Nephron progenitor cell (in vitro differentiated cells): ENCODE measurements at regions not wholly inside any gene's neighbourhood (a gene's known extent, or its start where the extent isn't known, plus 50 kb on each side); places are given as distances from the start of the nearest gene placed in this dataset.
A peak's percentile ranks its signal among the peaks of the same experiment; 100 is the strongest.

Experiments used
- DNase-seq: peaks from one replicate; pipeline ENCODE4 v3.0.0; 2021
- H3K27ac Mint-ChIP-seq: 2 replicates; pipeline ENCODE4 v1.8.0; 2021; ENCODE audit warnings: mild to moderate bottlenecking, moderate library complexity, mixed read lengths
- H3K27me3 Mint-ChIP-seq: 2 replicates; pipeline ENCODE4 v1.8.0; 2021; ENCODE audit warnings: mild to moderate bottlenecking, low read depth, mixed read lengths; ENCODE audit not compliant: poor library complexity
- H3K36me3 Mint-ChIP-seq: 2 replicates; pipeline ENCODE4 v1.8.0; 2021; ENCODE audit warnings: low read depth, mixed read lengths
- H3K4me1 Mint-ChIP-seq: 2 replicates; pipeline ENCODE4 v1.8.0; 2021; ENCODE audit warnings: mixed read lengths
- H3K4me3 Mint-ChIP-seq: 2 replicates; pipeline ENCODE4 v1.8.0; 2021; ENCODE audit warnings: mild to moderate bottlenecking, moderate library complexity, mixed read lengths
- H3K9me3 Mint-ChIP-seq: 2 replicates; pipeline ENCODE4 v1.8.0; 2021; ENCODE audit warnings: mild to moderate bottlenecking, moderate library complexity, mixed read lengths
- CTCF ChIP-seq: fragments of 200-600 bp; sonication (generic); IDR thresholded peaks from 2 replicates; pipeline ENCODE4 v1.5.0; 2021; ENCODE audit warnings: antibody characterized with exemption

DNA sequence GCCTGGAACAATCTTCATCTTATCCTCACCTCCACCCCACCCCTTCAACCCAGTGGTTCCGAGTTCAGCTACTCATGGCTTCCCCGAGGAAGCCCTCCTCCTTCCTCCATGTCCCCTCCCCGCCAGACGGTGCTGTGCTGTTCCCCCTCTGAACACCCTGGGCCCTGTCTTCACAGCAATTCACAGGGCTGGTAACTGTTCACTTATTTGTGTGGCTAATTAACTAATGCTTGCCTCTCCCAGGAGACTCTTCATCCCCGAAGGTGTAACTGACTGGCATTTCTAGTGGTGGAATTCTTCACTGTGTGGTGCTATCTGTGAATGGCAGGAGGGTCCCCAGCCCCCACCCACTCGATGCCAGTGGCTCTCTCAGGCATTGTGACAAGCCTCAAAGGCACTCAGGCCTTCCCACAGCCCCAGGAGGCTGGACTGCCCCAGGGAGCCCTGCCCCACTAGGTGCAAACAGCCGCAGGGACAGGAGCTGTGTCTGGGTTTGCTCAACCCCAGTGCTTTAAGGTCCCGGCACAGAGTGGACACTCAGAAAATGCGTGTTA, 133.7 kb upstream of the ID2 start:
- H3K27ac Mint-ChIP-seq, result peak overlapping the region; percentile 29
- H3K27me3 Mint-ChIP-seq, result peaks cover 6% of the 10 kb centered on the region
- no peak overlapping the region for H3K4me3 Mint-ChIP-seq
- TF ChIP-seq CTCF, result no peak
- H3K36me3 Mint-ChIP-seq, result no peaks in the 10 kb centered on the region
- DNase-seq, result no peak
- peaks cover 72% of the 10 kb centered on the region for H3K4me1 Mint-ChIP-seq
- no peaks in the 10 kb centered on the region for H3K9me3 Mint-ChIP-seq

DNA sequence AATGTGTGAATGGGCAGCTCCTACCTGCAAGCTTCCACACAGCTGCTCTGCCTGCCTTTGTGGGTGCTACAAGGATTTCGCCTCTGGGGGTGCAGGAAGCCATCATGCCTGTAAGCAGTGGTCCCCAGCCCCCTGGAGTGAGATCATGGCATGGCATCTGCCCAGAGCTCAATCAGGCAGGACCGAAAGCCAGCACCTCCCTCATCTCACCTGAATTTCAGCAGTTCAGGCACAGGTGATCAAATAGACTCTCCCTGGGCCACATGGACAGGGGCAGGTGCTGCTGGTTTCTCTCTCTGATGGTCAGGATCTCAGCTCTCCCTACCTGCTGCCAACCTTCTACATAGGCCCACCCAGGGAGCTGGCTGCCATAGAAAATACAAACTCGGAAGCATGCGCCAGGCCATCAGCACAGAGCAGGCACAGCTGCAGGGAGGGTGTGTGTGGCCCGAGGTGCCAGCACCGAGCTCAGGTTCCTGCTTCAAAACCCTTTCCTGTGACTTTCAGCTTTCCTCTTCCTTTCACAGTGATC, 133.2 kb upstream of the ID2 start:
- Mint-ChIP-seq H3K27me3 (peaks cover 6% of the 10 kb centered on the region), H3K27ac (no peak overlapping the region), H3K9me3 (no peaks in the 10 kb centered on the region), H3K4me3 (no peak overlapping the region), H3K36me3 (no peaks in the 10 kb centered on the region), H3K4me1 (peaks cover 67% of the 10 kb centered on the region)
- TF ChIP-seq CTCF, result no peak
- no peak for DNase-seq

DNA sequence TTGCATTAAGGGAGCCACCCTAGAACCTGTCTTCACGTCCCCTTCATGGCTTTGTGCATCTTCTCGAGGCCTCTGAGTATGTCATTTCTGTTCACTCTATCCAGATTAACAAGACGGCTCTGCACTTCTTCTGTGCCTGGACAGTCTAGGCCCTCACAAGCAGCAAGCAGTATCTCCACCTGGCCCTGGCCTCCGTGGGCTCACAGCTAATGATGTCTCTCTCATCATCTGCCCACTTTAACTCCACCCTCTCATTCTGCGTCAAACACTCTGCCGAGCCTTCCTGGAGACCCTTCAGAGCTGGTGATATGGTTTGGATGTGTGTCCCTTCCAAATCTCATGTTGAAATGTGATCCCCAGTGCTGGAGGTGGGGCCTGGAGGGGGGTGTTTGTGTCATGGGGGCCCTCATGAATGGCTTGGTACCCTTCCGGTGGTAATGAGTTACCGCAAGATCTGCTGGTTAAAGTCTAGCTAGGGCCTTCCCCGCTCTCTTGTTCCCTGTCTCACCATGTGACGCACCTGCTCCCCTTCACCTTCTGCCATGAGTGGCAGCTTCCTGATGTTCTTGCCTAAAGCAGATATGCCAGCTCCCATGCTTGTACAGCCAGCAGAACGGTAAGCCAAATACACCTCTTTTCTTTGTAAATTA, 132.5 kb upstream of the ID2 start:
- Mint-ChIP-seq H3K4me1 (peaks cover 60% of the 10 kb centered on the region), H3K27ac (peak overlapping the region; percentile 90), H3K36me3 (no peaks in the 10 kb centered on the region), H3K4me3 (no peak overlapping the region), H3K9me3 (no peaks in the 10 kb centered on the region), H3K27me3 (peaks cover 6% of the 10 kb centered on the region)
- TF ChIP-seq CTCF, result no peak
- DNase-seq, result no peak

GRCh38 chr2:8549942-8550341, 131.9 kb upstream of the ID2 start:
- no peak for TF ChIP-seq CTCF
- H3K36me3 Mint-ChIP-seq, result peaks cover under 1% of the 10 kb centered on the region
- H3K9me3 Mint-ChIP-seq, result peaks cover under 1% of the 10 kb centered on the region
- peak overlapping the region; percentile 90 for H3K27ac Mint-ChIP-seq
- no peak overlapping the region for H3K4me3 Mint-ChIP-seq
- peaks cover 6% of the 10 kb centered on the region for H3K27me3 Mint-ChIP-seq
- H3K4me1 Mint-ChIP-seq, result peaks cover 54% of the 10 kb centered on the region
- no peak for DNase-seq

DNA sequence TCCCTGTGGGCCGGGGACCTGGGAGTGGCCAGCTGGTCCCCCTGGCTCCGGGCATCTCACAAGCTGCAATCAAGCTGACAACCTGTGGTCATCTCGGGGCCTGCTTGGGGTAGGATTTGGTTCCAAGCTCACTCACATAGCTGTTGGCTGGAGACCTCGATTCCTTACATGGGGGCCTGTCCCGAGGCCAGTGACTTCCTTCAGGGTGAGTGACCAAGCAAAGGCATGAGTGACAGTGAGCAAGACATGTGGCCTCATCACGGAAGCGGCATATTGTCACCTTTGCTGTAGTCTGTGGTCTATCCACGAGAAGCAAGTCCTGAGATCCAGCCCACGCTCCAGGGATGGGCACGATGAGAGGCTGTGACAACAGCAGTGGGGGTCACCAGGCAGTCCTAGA, 131.4 kb upstream of the ID2 start:
- Mint-ChIP-seq H3K27me3 (peaks cover 6% of the 10 kb centered on the region), H3K9me3 (peaks cover 5% of the 10 kb centered on the region), H3K36me3 (peaks cover 4% of the 10 kb centered on the region), H3K4me3 (no peak overlapping the region), H3K4me1 (peaks cover 52% of the 10 kb centered on the region), H3K27ac (no peak overlapping the region)
- no peak for TF ChIP-seq CTCF
- no peak for DNase-seq
